ENCODE measurements at regions not wholly inside any gene's neighbourhood (a gene's known extent, or its start where the extent isn't known, plus 50 kb on each side); places are given as distances from the start of the nearest gene placed in this dataset.

DNA sequence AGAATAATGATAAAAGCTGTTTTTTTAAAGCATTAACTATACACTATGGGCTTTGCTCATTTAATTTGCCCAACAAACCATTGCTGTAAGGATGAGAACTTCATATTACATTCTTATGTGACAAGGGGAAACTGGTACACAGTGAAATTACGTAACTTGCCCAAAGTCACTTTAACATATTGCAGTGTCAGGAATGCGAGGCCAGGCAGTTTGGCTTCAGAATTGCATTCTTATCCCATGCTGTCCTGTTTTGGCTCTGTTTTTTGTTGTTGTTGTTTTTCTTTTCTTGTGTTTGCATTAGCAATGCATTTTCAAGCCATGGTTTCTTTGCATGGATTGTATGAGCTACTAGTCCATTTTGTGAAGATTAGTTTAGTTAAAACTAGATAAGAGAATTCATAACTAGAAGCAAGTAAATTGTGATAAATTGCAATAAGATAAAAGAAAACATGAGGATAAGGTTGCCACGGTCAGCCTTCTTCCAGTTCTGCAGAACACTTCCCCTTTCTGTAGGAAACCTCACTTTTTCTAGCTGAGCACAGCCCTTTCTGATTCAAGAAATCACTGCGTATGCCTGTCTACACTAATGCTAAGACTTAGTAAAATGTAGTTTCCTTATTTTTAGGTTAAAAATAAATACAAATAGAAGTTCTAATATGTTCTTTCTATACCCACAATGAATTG is 221.3 kb upstream of the KCNJ16 start:
- DNase-seq: no peak

DNA sequence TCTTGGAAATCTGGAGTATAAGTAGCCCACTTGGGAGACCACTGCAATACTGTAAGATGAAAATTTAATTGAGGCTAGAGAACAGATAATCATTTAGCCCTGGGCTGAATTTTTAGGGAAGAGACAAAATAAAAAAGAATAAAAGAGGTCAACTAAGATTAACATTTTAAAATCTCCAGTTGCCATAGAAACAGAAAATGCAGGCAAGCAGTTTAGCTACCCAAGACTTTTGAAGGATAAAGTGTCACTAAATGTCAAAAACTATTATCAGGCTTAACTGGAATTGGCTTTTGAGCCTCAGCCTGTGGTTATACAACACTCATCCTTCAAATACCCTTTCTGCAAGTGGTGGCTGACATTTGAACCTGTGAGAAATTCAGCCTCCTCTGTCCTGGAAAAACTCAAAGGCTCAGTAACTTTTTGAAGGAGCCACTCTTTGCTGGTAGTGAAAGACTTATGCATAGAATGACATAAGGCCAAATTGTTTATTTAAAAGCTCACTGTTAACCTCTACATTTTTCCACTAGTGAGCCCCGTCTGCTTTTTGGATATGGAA is 220.7 kb upstream of the KCNJ16 start:
- no peak for DNase-seq

DNA sequence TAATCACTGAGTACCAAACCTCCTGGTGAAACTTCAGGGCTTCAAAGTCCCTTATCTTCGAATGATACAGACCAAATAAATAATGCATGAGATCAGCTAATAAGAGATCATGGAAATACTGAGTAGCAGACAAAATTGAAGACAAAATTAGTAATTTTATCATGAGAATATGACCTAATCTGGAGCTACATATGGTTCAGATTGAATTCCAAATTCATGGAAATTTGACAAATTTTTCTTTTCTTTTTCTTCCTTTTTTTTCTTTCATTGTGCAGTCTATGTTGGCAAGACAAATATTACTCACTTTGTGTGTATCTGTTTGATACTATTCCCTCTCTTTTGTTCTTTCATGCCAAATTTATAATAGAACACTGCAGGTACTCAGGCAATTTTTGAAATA is 218.1 kb upstream of the KCNJ16 start:
- no peak for DNase-seq

DNA sequence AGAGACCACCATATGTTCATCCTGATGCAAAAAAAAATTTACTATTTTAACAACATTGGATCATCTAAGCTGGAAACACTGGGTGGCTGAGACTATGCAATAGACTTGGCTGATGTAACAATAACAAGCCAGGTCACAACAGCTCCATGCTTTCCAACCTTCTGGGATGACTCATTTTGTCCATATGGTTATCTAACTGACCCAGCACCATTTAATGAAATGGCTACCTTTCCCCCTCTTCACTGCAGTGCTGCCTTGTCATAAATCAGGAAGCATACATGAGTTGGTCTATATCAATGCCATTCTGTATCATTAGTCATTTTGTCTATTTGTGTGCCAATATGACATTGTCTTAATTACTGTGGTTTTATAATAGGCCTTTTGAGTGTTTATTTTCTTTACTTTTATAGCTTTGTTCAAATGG is 217.6 kb upstream of the KCNJ16 start:
- DNase-seq: peak; percentile 80

DNA sequence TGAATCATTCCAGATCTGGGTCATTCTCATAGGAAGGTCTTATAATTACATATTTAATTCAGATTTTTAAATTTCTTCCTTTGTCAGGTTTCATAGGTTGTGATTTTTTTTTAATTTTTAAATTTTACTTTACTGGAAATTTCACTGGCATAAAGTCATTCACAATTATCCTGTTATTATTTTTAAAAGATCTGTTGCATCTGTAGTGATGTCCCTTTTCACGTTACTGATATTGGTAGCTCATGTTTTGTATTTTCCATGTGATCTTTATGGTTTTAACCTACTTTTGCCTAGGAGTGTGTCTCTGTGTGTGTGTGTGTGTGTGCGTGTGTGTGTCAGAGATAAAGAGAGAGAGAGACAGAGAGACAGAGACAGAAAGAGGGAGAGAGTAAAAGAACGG is 216.6 kb upstream of the KCNJ16 start:
- no peak for DNase-seq

DNA sequence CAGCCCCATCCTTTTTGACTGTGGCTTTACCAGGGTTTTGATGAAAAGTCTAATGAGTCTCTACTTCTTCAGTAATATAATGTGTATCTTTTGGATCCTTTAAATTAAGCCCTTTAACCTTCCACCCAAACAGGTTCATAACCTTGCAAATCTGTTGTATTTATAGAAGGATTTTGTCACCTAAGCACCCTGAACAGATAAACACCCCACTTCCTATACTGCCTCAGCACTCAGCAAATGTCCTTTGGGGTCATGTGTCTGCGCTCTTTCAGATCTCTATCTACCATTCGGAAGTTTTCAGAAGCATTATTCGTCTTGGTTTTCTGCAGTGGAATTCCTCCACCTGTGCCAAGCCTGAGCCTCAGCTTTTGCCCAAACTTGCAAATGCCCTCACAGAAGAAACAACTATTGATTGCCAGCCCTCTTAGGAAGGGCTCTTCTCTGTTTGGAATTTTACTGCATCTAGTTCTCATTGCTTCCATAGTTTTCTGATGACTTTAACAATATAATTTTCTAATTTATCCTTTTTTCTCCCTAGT is 214.8 kb upstream of the KCNJ16 start:
- DNase-seq: no peak

DNA sequence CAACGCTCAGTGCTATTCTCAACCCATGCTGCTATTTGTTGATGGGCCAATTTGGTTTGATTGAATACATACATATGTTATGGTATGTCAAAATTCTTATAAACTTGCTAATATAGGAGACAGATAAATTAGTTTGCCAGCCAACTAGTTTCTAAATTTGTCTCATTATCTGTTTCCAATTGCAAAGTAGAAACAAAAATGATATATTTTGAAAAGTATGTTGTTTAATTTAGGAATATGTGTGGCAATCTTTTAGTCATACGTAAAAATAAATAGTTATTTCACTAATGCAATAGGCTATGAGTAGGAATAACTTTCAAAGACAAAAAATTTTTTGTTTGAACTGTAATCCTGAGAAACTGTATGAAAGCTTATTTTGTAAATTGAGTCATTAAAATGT is 210.6 kb upstream of the KCNJ16 start:
- DNase-seq: no peak

DNA sequence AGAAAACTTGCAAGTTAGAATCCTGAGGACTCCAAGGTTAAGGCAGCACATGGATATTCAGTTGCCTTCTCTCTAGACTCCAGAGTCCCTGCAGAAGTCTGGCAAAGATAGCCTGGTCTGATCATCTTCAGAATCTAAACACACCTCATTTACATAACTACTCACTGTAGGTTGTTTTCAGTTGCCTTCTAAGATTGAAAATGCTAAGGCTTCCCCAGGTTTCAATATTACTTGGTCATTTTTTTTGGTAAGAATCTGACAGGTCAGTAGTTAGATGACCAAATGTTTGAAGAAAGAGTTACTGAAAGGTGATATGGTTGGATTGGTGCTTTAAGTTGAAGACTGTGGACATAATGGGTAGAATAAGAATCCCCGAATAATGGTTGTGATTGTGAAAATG is 205.4 kb upstream of the KCNJ16 start:
- DNase-seq: no peak

DNA sequence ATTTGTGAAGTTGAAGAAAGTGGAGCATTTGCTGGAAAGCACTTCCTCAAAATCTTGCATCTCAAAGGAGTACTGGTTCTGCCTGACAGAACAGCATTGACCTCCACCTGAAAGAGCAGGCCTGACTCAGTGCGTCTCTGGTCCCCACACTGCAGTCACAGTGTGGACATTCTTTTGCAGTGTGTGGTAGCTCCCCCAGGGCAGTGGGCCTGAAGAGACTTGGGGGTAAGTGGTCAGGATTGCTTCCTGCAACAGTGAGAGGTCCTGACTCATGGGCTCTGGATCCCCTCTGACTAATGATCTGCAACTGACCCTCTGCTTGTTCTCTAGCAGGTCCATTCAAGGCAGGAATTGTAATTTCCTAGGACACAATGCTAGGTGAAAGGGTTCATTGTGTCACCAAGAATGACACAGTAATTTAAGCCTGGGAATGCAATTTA is 204.9 kb upstream of the KCNJ16 start:
- peak; percentile 94 for DNase-seq

DNA sequence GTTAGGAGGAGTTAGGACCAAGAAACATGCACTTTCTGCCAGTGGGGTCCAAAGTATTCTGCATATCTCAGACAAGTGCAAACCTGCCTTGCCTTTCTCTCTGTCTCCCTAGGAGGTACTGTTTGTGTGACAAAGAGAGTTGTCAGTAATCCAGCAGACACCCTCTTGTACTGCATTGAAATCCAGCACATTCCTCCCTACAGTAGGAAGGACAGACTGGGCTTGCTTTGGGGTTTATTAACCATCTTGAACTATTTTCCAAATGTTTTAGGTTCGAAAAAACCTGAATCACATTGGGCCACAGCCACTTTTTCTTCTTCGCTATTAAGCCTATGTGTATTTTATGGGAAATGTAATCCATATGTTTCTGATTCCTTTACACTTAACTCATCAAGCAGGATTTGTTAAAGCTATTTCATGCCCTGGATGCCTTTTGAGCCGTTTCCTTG is 204.2 kb upstream of the KCNJ16 start:
- DNase-seq: peak; percentile 91

DNA sequence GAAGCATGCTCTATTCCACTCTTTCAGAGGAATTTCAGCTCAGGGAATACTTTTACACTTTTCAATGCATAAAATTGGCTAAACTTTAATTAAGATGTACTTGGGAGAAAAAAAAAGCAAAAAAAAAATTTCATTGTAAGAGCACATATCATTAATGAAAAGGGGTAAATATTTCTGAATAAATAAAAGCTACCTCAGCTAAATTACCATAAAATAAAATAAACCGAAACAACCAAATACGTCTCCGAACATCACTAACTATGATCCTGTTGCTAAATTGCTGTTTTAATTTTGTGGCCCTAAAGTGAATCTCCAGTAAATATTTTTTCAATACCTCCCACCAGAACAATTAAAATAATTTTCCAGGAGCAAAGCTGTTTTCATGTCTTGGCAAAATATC is 203.7 kb upstream of the KCNJ16 start:
- no peak for DNase-seq

DNA sequence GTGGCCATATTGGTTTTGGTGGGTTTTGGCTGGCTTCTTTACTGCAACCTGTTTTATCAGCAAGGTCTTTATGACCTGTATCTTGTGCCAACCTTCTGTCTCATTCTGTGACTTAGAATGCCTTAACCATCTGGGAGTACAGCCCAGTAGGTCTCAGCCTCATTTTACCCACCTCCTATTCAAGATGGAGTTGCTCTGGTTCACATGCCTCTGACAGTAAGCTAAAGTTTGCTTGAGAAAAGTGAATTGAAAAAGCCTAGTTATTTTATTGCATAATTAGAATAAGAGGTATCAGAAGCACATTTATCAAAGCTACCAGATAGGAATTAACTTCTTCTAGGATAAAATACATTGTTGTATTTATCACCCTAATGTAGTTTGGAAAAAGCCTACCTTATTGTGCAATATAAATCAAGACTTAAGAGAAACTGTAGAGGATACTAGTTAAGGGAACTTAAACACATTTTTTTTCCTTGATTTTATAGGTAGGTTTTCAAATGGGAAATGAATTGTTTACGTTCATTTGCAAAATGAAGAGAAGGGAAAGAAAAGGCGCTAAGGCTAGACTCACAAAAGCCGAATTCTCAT is 202.3 kb upstream of the KCNJ16 start:
- no peak for DNase-seq

DNA sequence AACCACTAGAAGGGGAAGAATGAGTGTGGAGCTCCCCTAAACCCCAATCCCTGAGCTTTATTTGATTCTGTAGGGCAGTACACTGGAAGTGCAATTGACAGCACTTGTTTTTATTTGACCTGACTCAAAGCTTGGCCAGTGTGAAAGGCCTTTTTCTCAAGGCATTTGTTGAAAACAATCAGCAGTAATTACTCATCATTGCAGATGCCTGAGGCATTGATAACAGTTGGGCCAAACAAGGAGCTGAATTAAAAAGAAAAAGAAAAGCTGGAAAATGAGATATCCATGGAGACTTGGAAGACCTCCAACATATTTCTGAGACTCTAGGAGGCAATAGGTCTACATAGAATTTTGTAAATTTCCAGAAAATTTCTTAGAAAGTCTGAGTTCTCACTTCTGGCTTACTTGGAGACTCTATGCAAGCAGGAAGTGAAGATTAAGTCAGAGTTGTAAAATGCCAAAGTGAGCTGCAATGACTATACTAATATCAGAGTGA is 200.8 kb upstream of the KCNJ16 start:
- peak; percentile 93 for DNase-seq

DNA sequence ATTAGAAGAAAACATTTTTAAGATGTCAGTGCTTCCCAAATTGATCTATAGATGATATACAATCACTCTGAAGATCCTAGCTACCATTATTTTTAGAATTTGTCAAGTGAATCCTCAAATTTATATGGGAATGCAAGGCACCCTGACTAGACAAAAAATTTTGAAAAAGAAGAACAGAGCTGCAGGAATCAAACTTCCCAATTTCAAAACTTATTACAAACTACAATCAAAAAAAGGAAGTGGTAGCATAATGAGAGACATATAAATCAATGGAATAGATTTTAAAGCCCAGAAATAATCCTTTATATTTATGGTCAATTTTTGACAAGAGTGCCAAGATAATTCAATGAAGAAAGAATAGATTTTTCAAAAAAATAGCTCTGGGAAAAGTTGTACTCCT is 198.3 kb upstream of the KCNJ16 start:
- DNase-seq: no peak

DNA sequence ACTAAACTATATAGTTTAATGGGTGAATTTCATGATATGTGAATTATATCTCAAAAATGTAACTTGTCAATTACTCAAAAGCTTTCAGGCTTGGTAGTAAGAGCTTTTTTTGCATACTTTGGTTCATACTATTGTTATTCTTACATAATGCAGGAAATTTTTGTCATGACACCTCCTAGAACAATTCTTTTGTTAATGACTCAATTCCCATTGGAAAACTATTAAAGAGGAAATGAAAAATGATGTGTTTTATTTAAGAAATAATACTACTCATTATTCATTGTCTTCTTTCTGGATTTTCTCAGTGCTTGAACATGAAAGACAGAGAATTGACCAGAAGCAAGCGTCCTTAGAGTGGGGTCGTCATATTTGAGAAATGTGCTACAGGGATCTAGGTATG is 196.4 kb upstream of the KCNJ16 start:
- peak; percentile 88 for DNase-seq

DNA sequence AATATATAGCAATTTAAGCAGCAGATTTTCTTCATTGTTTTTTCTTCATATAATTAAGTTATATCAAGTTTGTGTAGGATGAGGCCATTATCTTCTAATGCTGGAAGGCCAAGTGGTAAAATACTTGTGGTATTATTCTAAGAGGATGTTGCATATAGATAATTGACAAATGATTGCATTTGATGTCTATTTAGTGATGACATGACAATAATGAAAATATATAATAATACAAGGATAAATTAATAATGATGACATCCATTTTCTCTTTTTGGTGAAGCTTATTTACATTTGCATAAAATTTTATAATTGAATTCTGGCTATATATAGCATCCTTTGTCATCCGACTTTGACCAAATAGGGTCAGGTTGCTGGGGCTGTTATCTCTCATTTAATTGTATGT is 195.4 kb upstream of the KCNJ16 start:
- no peak for DNase-seq

DNA sequence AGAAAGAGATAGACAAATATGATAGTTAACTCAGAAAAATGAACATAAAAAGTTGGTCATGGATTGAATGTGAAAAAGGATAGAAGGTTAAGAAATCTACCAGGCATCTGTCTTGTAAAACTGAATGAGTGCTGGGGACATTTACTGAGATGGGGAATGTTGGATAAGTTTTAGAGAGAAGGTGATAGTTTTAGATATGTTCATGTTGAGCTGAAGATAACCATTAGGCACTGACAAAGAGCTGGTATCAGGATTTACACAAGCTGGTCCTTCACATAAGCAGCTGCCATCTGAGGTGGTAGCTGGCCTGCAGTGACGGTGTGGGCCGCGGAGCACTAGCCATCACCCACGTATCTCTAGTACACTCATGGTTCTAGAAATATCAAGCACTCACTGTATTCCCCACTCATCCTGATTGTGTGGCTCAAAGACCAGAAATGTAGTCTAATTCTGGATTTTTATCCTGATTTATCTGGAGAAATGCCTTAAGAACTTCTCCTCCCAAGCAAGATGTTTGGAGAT is 194.4 kb upstream of the KCNJ16 start:
- no peak for DNase-seq

DNA sequence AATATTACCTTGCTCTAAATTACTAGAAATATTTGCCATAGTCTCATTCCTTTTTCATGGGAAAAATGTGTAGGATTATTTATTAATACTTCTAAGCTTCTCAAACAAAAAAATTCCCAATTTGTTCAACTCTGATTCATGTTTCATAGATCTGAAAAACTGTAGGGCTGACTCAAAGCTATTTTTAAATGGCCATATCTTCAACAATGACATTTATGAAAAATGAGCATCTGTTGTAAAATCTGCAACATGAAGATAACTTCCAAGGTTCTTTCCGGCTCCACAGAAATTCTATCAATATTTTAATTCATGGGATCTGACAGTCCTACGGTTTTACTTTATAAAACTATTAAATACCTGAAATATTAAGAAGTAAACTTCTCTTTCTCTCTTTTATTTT is 192.7 kb upstream of the KCNJ16 start:
- peak; percentile 19 for DNase-seq

DNA sequence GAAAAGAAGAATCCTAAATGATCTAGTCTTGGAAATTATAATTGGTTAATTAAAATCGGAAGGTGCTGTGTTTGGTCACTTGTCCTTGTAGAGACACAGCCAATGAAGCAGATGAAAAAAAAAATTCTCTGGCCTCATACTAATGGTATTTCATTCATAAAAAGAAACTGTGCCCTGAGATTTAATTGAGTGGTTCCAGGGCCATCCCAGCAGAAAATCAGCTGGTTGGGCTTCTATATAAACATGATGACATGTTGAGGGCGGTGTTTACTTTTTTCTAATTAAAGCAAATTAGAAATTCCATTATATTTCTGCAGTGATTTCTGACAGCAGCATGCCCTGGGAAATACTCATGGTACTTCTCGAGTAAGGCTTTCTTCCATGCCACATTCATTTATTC is 191.9 kb upstream of the KCNJ16 start:
- DNase-seq: peak; percentile 27

DNA sequence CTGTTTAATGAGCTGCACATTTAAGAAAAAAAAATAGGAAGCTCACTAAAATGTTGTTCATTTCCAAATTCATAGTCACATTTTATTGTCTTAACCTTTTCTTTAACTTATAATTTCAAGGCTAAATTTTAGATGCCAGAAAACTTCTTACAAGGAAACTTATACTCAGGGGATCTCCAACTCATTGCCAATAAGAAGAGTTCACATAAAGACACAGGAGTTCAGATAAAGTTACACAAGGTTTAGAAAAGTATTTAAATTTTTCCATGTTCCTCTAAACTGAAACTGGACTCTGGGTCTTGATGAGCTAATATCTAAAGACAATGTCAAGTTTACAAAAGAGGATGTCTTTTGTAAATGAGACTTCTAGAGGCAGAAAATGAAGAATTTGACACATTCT is 190.7 kb upstream of the KCNJ16 start:
- no peak for DNase-seq

DNA sequence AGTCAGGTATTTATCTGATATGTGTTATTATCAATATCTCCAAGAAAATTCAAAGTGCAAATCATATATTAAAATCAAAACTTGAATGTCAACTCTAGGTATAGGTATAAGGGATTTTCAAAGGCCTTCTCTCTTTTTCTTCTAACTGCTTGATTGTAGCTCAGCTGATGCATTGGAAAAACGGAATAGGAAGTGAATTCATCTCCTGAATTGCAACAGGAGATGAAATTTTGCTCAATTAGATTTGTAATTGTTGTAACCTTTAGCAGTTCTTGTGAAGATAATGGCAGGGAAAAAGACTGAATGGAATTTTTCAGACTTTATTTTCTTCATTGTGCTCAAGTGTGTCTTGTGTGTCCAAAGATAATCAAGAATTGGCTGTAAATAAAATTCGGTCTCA is 190.2 kb upstream of the KCNJ16 start:
- no peak for DNase-seq

DNA sequence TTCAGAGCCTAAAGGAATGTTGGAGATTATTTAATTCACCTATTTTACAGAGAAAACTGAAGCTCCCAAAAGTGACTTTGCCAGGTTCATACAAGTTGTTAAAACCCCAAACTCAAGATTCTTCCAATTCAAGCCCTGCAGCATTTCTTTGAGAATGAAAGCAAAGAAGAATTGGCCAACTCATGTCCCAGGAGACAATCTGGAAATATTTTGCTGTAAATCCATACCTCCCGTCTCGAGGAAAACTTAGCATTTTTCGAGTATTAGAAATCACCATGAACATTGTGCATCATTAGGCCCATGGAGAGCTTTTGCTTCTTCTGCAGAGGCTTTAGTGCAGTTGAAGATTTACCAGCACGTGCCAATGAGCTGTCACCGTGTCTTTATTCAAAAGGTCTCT is 176.4 kb upstream of the KCNJ16 start:
- DNase-seq: peak; percentile 86

DNA sequence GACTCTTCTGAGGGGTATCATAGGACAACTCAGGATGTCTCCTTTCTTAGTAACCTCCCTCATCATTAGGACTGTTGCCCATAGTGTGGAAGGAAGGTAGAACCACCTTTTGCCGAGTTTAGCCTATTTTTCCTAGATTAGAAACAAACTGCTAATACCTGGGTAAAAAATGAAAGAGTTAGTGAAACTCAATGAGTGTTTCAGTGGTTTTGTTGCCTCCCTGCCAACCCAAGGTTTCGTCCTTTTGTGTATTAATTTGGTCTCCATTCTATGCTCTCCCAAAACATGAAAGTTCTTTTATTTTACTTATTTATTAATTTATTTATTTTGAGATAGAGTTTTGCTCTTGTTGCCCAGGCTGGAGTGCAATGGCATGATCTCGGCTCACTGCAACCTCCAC is 174.9 kb upstream of the KCNJ16 start:
- DNase-seq: no peak

DNA sequence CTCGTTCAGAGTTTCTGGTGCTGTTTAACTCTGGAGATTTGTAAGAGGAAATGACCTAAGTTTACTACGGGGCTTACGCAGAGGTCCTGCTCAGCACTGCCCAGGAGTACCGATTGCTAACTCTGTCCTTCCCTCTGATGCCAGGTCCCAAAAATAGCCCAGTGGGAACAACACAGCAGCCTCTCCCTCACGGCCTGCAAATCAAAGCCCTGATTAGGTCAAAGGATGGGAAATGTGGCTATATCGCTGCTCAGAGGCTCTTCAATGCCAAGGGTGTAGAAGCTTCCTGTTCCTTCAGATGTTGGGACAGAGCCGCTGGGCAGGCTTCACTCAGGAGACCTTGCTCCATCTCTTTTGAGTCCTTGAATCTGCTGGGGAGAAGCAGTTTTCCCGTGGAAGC is 174.2 kb upstream of the KCNJ16 start:
- no peak for DNase-seq
